Keratinocyte (primary cell): ENCODE measurements at regions not wholly inside any gene's neighbourhood (a gene's known extent, or its start where the extent isn't known, plus 50 kb on each side); places are given as distances from the start of the nearest gene placed in this dataset.

Experiments used
- DNase-seq: peaks from one replicate; pipeline ENCODE4 v3.0.0-alpha.2; 2011; ENCODE audit warnings: low read depth, missing footprints, low spot score
- FAIRE-seq: peaks from 2 replicates; lab custom pipeline; 2011; peaks lifted over from hg19 to GRCh38; lab: Jason Lieb, UNC
- H2AFZ ChIP-seq: 2 replicates; pipeline ENCODE4 v1.6.0; 2012; ENCODE audit warnings: low read length, control low read depth, inconsistent platforms; ENCODE audit not compliant: control insufficient read depth
- H3K27ac ChIP-seq: 2 replicates; pipeline ENCODE4 v1.5.1; 2011; ENCODE audit warnings: low read length; ENCODE audit not compliant: control insufficient read depth, insufficient read depth
- H3K27me3 ChIP-seq: 3 replicates; pipeline ENCODE4 v1.6.0; 2011; ENCODE audit warnings: low read length; ENCODE audit not compliant: control insufficient read depth, insufficient read depth; ENCODE audit errors: extremely low read depth
- H3K36me3 ChIP-seq, 2 experiments: 2 replicates in 1 of 2; 3 replicates in 1 of 2; pipeline ENCODE4 v1.5.1; 2011; ENCODE audit warnings: low read length in 2 of 2, mild to moderate bottlenecking in 1 of 2; ENCODE audit not compliant: control insufficient read depth in 2 of 2, insufficient read depth in 2 of 2; ENCODE audit errors: extremely low read depth in 1 of 2
- H3K4me1 ChIP-seq: 3 replicates; pipeline ENCODE4 v1.5.1; 2011; ENCODE audit warnings: low read length; ENCODE audit not compliant: control insufficient read depth, insufficient read depth; ENCODE audit errors: extremely low read depth
- H3K4me2 ChIP-seq: 3 replicates; pipeline ENCODE4 v1.6.0; 2011; ENCODE audit warnings: low read depth, low read length; ENCODE audit not compliant: control insufficient read depth, insufficient read depth; ENCODE audit errors: extremely low read depth
- H3K4me3 ChIP-seq, 3 experiments: fragments of 200-600 bp in 1 of 3; sonication (generic) in 1 of 3; 2 replicates in 2 of 3; 3 replicates in 1 of 3; pipeline ENCODE4 v1.5.1; 2011 to 2016; ENCODE audit warnings: low read length in 3 of 3, mild to moderate bottlenecking in 3 of 3, control low read depth in 2 of 3, inconsistent platforms in 1 of 3, low read depth in 1 of 3, mixed read lengths in 1 of 3, mixed run types in 1 of 3, moderate library complexity in 1 of 3; ENCODE audit not compliant: control insufficient read depth in 2 of 3, insufficient read depth in 2 of 3; ENCODE audit errors: extremely low read depth in 1 of 3
- H3K79me2 ChIP-seq: 2 replicates; pipeline ENCODE4 v1.6.0; 2012; ENCODE audit warnings: low read length; ENCODE audit not compliant: control insufficient read depth, insufficient read depth
- H3K9ac ChIP-seq: 3 replicates; pipeline ENCODE4 v1.6.0; 2011; ENCODE audit warnings: low read length; ENCODE audit not compliant: control insufficient read depth, insufficient read depth; ENCODE audit errors: extremely low read depth
- H3K9me1 ChIP-seq: 3 replicates; pipeline ENCODE4 v1.6.0; 2011; ENCODE audit warnings: low read length; ENCODE audit not compliant: control insufficient read depth, insufficient read depth; ENCODE audit errors: extremely low read depth
- H3K9me3 ChIP-seq: 2 replicates; pipeline ENCODE4 v1.5.1; 2012; ENCODE audit warnings: low read depth, low read length; ENCODE audit not compliant: control insufficient read depth
- H4K20me1 ChIP-seq: 3 replicates; pipeline ENCODE4 v1.6.0; 2011; ENCODE audit warnings: low read length; ENCODE audit not compliant: control insufficient read depth, insufficient read depth; ENCODE audit errors: extremely low read depth
- CTCF ChIP-seq, 3 experiments: IDR thresholded peaks in 1 of 3; conservative IDR thresholded peaks in 1 of 3; optimal IDR thresholded peaks in 1 of 3; 2 replicates in 2 of 3; 3 replicates in 1 of 3; pipeline versions ENCODE3 to v1.5.1; 2011; ENCODE audit warnings: low read length in 3 of 3, mild to moderate bottlenecking in 3 of 3, moderate library complexity in 2 of 3, control low read depth in 1 of 3, inconsistent platforms in 1 of 3; ENCODE audit not compliant: insufficient read depth in 2 of 3; ENCODE audit errors: extremely low read depth in 1 of 3
- EZH2 ChIP-seq: IDR thresholded peaks from one replicate; pipeline ENCODE4 v1.6.1; 2012; ENCODE audit warnings: inconsistent platforms, mild to moderate bottlenecking, low read length, moderate library complexity
- dilution Hi-C: fragments of 300-500 bp; cut with MboI; formaldehyde crosslinking; loops from one replicate; pipeline ENCODE4 v1.7.0; 2020; ENCODE audit warnings: low sequenced_read_pairs; ENCODE audit not compliant: extremely low pct_ligation_motif_present

- DNase-seq = no peak
- H3K4me1 ChIP-seq = peaks cover 15% of the 10 kb centered on the region
- dilution Hi-C loops = no loop called here
These were observed 60.3 kb downstream of the CHRD start for GRCh38 chr3:184440151-184440550.

GRCh38 chr3:184441202-184441900, 61.5 kb downstream of the CHRD start:
- H3K4me2 ChIP-seq = no peak overlapping the region
- no peak overlapping the region for H2AFZ ChIP-seq
- peaks cover 15% of the 10 kb centered on the region for H3K4me1 ChIP-seq
- no peak overlapping the region for H3K9ac ChIP-seq
- TF ChIP-seq CTCF (optimal IDR thresholded peaks at IDR 0.05 in 1 of 3, IDR thresholded peaks at IDR 0.05 in 1 of 3, conservative IDR thresholded peaks at IDR 0.05 in 1 of 3; ENCODE audit: extremely low read depth in 1 of 3, insufficient read depth in 2 of 3, low read length in 3 of 3) = no peak
- TF ChIP-seq EZH2 = no peak
- H3K9me1 ChIP-seq = no peaks in the 10 kb centered on the region
- no peaks in the 10 kb centered on the region for H4K20me1 ChIP-seq
- DNase-seq = no peak
- no peaks in the 10 kb centered on the region for H3K79me2 ChIP-seq
- no peaks in the 10 kb centered on the region for H3K36me3 ChIP-seq
- no peaks in the 10 kb centered on the region for H3K9me3 ChIP-seq
- H3K27me3 ChIP-seq = no peaks in the 10 kb centered on the region
- dilution Hi-C loops = no loop called here
- no peak overlapping the region for H3K27ac ChIP-seq
- H3K4me3 ChIP-seq = no peak overlapping the region
- no peak for FAIRE-seq

More at GRCh38 chr3:184440151-184440550, 60.3 kb downstream of the CHRD start:
- H3K27me3 ChIP-seq = no peaks in the 10 kb centered on the region
- no peaks in the 10 kb centered on the region for H4K20me1 ChIP-seq
- no peak overlapping the region for H2AFZ ChIP-seq
- H3K36me3 ChIP-seq = no peaks in the 10 kb centered on the region
- no peak for TF ChIP-seq EZH2
- no peak for TF ChIP-seq CTCF (optimal IDR thresholded peaks at IDR 0.05 in 1 of 3, IDR thresholded peaks at IDR 0.05 in 1 of 3, conservative IDR thresholded peaks at IDR 0.05 in 1 of 3; ENCODE audit: extremely low read depth in 1 of 3, insufficient read depth in 2 of 3, low read length in 3 of 3)
- no peaks in the 10 kb centered on the region for H3K79me2 ChIP-seq
- FAIRE-seq = no peak
- H3K9ac ChIP-seq = no peak overlapping the region
- H3K27ac ChIP-seq = no peak overlapping the region
- H3K4me3 ChIP-seq = no peak overlapping the region
- no peaks in the 10 kb centered on the region for H3K9me1 ChIP-seq
- H3K9me3 ChIP-seq = no peaks in the 10 kb centered on the region
- no peak overlapping the region for H3K4me2 ChIP-seq
